Activated naive CD4-positive, alpha-beta T cell treated with anti-CD3 and anti-CD28 coated beads for 36 hours (primary cell): ENCODE measurements at regions not wholly inside any gene's neighbourhood (a gene's known extent, or its start where the extent isn't known, plus 50 kb on each side); places are given as distances from the start of the nearest gene placed in this dataset.
"Not testable (repeated sequence)": the region's sequence is repeated elsewhere in the genome, so short reads cannot be mapped to it uniquely, and the experiment has no call there.

ENCODE experiments used
- CTCF ChIA-PET: fragments of 350-600 bp; sonication (Branson Sonifier 250); formaldehyde crosslinking; loops from one replicate; lab custom pipeline; 2021; ENCODE audit warnings: antibody characterized with exemption; lab: Charles Lee
- DNase-seq: peaks from one replicate; pipeline ENCODE4 v3.0.0-alpha.2; 2020
- H3K27ac Mint-ChIP-seq: one replicate; pipeline ENCODE4 v1.8.0; 2021; ENCODE audit warnings: mild to moderate bottlenecking, mixed read lengths
- H3K27me3 Mint-ChIP-seq: one replicate; pipeline ENCODE4 v1.8.0; 2021; ENCODE audit warnings: low read depth, mixed read lengths
- H3K36me3 Mint-ChIP-seq: one replicate; pipeline ENCODE4 v1.8.0; 2021; ENCODE audit warnings: low read depth, mixed read lengths
- H3K4me1 Mint-ChIP-seq: one replicate; pipeline ENCODE4 v1.8.0; 2021; ENCODE audit warnings: low read depth, mixed read lengths
- H3K4me3 Mint-ChIP-seq: one replicate; pipeline ENCODE4 v1.8.0; 2021; ENCODE audit warnings: mild to moderate bottlenecking, moderate library complexity, mixed read lengths
- H3K9me3 Mint-ChIP-seq: one replicate; pipeline ENCODE4 v1.8.0; 2021; ENCODE audit warnings: mixed read lengths
- intact Hi-C: fragments of 100-400 bp; cut with micrococcal nuclease; formaldehyde crosslinking; loops from one replicate; pipeline ENCODE4 v1.15.1; 2023

GRCh38 chr1:31485166-31485565, 72.2 kb downstream of the SERINC2 start:
- CTCF ChIA-PET = interaction anchor here (1.1 kb wide), 1 partner anchor 64 kb away, joined by 5 read pairs; no protein-coding TSS in a partner anchor
- no peak overlapping the region for H3K4me3 Mint-ChIP-seq
- peaks cover 12% of the 10 kb centered on the region for H3K9me3 Mint-ChIP-seq
- no peak for DNase-seq
- H3K27ac Mint-ChIP-seq = no peak overlapping the region
- H3K4me1 Mint-ChIP-seq = peaks cover 13% of the 10 kb centered on the region
- intact Hi-C loops = no loop called here
- no peaks in the 10 kb centered on the region for H3K36me3 Mint-ChIP-seq
- H3K27me3 Mint-ChIP-seq = no peaks in the 10 kb centered on the region

GRCh38 chr1:31487143-31487542, 74.1 kb downstream of the SERINC2 start:
- H3K9me3 Mint-ChIP-seq = peaks cover 6% of the 10 kb centered on the region
- no peaks in the 10 kb centered on the region for H3K27me3 Mint-ChIP-seq
- no peak overlapping the region for H3K4me3 Mint-ChIP-seq
- intact Hi-C loops = no loop called here
- DNase-seq = no peak
- H3K27ac Mint-ChIP-seq = peak overlapping the region; percentile 8
- peaks cover 15% of the 10 kb centered on the region for H3K4me1 Mint-ChIP-seq
- CTCF ChIA-PET = no interaction called here
- H3K36me3 Mint-ChIP-seq = no peaks in the 10 kb centered on the region

GRCh38 chr1:31487721-31488293, 74.8 kb downstream of the SERINC2 start:
- Mint-ChIP-seq H3K4me1 (peaks cover 15% of the 10 kb centered on the region), H3K27me3 (no peaks in the 10 kb centered on the region), H3K4me3 (no peak overlapping the region), H3K9me3 (peaks cover 6% of the 10 kb centered on the region), H3K36me3 (no peaks in the 10 kb centered on the region), H3K27ac (no peak overlapping the region)
- intact Hi-C loops = no loop called here
- CTCF ChIA-PET = no interaction called here
- no peak for DNase-seq

GRCh38 chr1:31488528-31488927, 75.5 kb downstream of the SERINC2 start:
- intact Hi-C loops = no loop called here
- no peaks in the 10 kb centered on the region for H3K36me3 Mint-ChIP-seq
- H3K27ac Mint-ChIP-seq = no peak overlapping the region
- CTCF ChIA-PET = no interaction called here
- H3K4me3 Mint-ChIP-seq = no peak overlapping the region
- H3K9me3 Mint-ChIP-seq = peaks cover 6% of the 10 kb centered on the region
- peak; percentile 11 for DNase-seq
- H3K4me1 Mint-ChIP-seq = peaks cover 15% of the 10 kb centered on the region
- H3K27me3 Mint-ChIP-seq = no peaks in the 10 kb centered on the region

- CTCF ChIA-PET, H3K9me3 Mint-ChIP-seq, H3K27me3 Mint-ChIP-seq, H3K27ac Mint-ChIP-seq, H3K4me3 Mint-ChIP-seq, DNase-seq, intact Hi-C loops, H3K36me3 Mint-ChIP-seq: not testable (repeated sequence)
- peaks cover 15% of the 10 kb centered on the region for H3K4me1 Mint-ChIP-seq
Observed at GRCh38 chr1:31489575-31489974, 76.6 kb downstream of the SERINC2 start.

- H3K4me3 Mint-ChIP-seq, intact Hi-C loops, CTCF ChIA-PET, H3K9me3 Mint-ChIP-seq, DNase-seq, H3K27me3 Mint-ChIP-seq, H3K36me3 Mint-ChIP-seq, H3K27ac Mint-ChIP-seq: not testable (repeated sequence)
- H3K4me1 Mint-ChIP-seq = peaks cover 15% of the 10 kb centered on the region
Observed at GRCh38 chr1:31490596-31490995, 77.6 kb downstream of the SERINC2 start.

GRCh38 chr1:31495351-31495750, 81.0 kb upstream of the TINAGL1 start:
- H3K27me3 Mint-ChIP-seq, CTCF ChIA-PET, H3K9me3 Mint-ChIP-seq: not testable (repeated sequence)

GRCh38 chr1:31495770-31496169, 80.5 kb upstream of the TINAGL1 start:
- H3K4me3 Mint-ChIP-seq, DNase-seq, H3K27me3 Mint-ChIP-seq, H3K36me3 Mint-ChIP-seq, H3K4me1 Mint-ChIP-seq, H3K9me3 Mint-ChIP-seq, CTCF ChIA-PET, intact Hi-C loops, H3K27ac Mint-ChIP-seq: not testable (repeated sequence)

More at GRCh38 chr1:31495351-31495750, 81.0 kb upstream of the TINAGL1 start:
- H3K36me3 Mint-ChIP-seq, intact Hi-C loops, H3K4me3 Mint-ChIP-seq, H3K27ac Mint-ChIP-seq, H3K4me1 Mint-ChIP-seq, DNase-seq: not testable (repeated sequence)

- H3K4me1 Mint-ChIP-seq = no peaks in the 10 kb centered on the region
- H3K36me3 Mint-ChIP-seq = no peaks in the 10 kb centered on the region
- DNase-seq = no peak
- intact Hi-C loops = no loop called here
- CTCF ChIA-PET = interaction anchor here (0.6 kb wide), 1 partner anchor 445 kb away, joined by 3 read pairs; no protein-coding TSS in a partner anchor
- H3K9me3 Mint-ChIP-seq = no peaks in the 10 kb centered on the region
- H3K27me3 Mint-ChIP-seq = no peaks in the 10 kb centered on the region
- H3K27ac Mint-ChIP-seq = no peak overlapping the region
- no peak overlapping the region for H3K4me3 Mint-ChIP-seq
Observed at GRCh38 chr1:31497601-31498000, 78.7 kb upstream of the TINAGL1 start.

- CTCF ChIA-PET = interaction anchor here (0.6 to 1.5 kb wide), 2 partner anchors 75 to 444 kb away, joined by 3 read pairs; no protein-coding TSS in a partner anchor
- no peak for DNase-seq
- Mint-ChIP-seq H3K27ac (no peak overlapping the region), H3K36me3 (no peaks in the 10 kb centered on the region), H3K4me3 (no peak overlapping the region), H3K9me3 (no peaks in the 10 kb centered on the region), H3K4me1 (no peaks in the 10 kb centered on the region), H3K27me3 (no peaks in the 10 kb centered on the region)
- intact Hi-C loops = no loop called here
Observed at GRCh38 chr1:31498376-31499040, 77.8 kb upstream of the TINAGL1 start.

GRCh38 chr1:31501505-31501904, 74.8 kb upstream of the TINAGL1 start:
- Mint-ChIP-seq H3K9me3 (no peaks in the 10 kb centered on the region), H3K27ac (no peak overlapping the region), H3K4me3 (no peak overlapping the region), H3K27me3 (no peaks in the 10 kb centered on the region), H3K36me3 (no peaks in the 10 kb centered on the region), H3K4me1 (peaks cover 14% of the 10 kb centered on the region)
- intact Hi-C loops = no loop called here
- CTCF ChIA-PET = interaction anchor here (1.0 kb wide), 1 partner anchor 18 kb away, joined by 3 read pairs; no protein-coding TSS in a partner anchor
- DNase-seq = no peak

GRCh38 chr1:31502253-31502652, 74.1 kb upstream of the TINAGL1 start:
- no peak overlapping the region for H3K4me3 Mint-ChIP-seq
- H3K27me3 Mint-ChIP-seq = no peaks in the 10 kb centered on the region
- no peaks in the 10 kb centered on the region for H3K36me3 Mint-ChIP-seq
- no peaks in the 10 kb centered on the region for H3K9me3 Mint-ChIP-seq
- DNase-seq = no peak
- CTCF ChIA-PET = no interaction called here
- H3K4me1 Mint-ChIP-seq = peaks cover 14% of the 10 kb centered on the region
- no peak overlapping the region for H3K27ac Mint-ChIP-seq
- intact Hi-C loops = no loop called here

GRCh38 chr1:31502926-31503511, 73.3 kb upstream of the TINAGL1 start:
- DNase-seq = no peak
- H3K27me3 Mint-ChIP-seq = no peaks in the 10 kb centered on the region
- H3K4me1 Mint-ChIP-seq = peaks cover 14% of the 10 kb centered on the region
- no peaks in the 10 kb centered on the region for H3K9me3 Mint-ChIP-seq
- no peak overlapping the region for H3K27ac Mint-ChIP-seq
- H3K36me3 Mint-ChIP-seq = no peaks in the 10 kb centered on the region
- CTCF ChIA-PET = no interaction called here
- no peak overlapping the region for H3K4me3 Mint-ChIP-seq
- intact Hi-C loops = no loop called here
